ENCODE measurements at regions not wholly inside any gene's neighbourhood (a gene's known extent, or its start where the extent isn't known, plus 50 kb on each side); places are given as distances from the start of the nearest gene placed in this dataset.

DNA sequence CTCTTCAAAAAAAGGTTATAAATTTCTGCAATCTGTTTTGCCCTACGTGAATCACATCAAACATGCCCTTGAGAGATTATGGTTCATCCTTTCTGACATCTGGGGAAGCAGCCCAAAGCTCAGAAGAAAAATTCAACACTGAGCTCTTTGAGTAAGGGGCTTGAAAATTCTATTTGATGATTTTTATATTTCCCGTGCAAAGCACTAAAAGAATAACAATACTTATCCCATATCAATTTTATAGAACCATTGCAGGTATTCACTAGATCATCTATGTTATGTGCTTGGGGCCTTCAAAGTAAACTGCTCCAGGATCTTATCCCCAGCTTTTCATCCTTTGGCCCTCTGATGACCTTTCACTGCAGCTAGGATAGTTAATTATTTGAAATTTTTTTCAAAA, 966.9 kb upstream of the CNTN5 start:
- TF ChIP-seq CTCF (IDR thresholded peaks at IDR 0.05): no peak

DNA sequence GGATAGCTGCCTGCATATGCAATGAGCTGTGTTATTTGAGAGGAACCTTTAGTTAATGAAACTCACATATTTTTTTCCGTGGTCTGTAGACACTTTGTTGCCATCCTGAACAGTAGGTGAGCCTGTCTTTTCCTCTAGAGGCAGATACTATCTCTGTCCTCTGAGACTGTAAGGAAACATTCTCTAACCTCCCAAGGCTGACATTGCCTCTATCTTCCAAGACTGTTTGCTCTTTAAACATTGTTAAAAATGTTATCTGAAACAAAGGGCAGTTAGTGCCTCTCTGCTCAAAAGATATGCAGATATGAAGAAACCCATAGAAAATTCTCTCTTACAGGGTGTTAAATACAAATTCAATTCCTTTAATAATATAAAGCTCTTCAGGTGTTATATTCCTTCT, 963.8 kb upstream of the CNTN5 start:
- TF ChIP-seq CTCF (IDR thresholded peaks at IDR 0.05): no peak

- TF ChIP-seq CTCF (IDR thresholded peaks at IDR 0.05): no peak
Measured at GRCh38 chr11:98059488-98059887, 961.3 kb upstream of the CNTN5 start.

DNA sequence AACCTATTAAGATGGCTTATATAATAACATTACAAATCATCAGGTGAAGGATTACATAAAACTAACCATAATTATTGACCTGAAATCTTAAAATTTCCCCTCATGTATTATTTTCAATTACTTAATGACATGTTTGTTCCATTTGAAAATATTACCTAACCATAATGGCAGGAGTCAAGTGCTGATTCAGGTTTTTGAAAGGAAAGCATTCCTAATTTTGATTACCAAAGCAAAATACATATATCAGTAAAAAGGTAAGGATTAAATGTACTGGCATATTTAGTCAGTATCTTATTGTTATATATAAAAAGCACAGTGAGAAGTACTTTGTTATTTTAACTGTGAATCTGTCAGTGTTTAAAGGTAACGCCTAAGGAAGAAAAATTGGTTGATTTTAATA, 960.0 kb upstream of the CNTN5 start:
- TF ChIP-seq CTCF (IDR thresholded peaks at IDR 0.05): no peak

GRCh38 chr11:98061858-98062257, 958.9 kb upstream of the CNTN5 start:
- TF ChIP-seq CTCF (IDR thresholded peaks at IDR 0.05): no peak

DNA sequence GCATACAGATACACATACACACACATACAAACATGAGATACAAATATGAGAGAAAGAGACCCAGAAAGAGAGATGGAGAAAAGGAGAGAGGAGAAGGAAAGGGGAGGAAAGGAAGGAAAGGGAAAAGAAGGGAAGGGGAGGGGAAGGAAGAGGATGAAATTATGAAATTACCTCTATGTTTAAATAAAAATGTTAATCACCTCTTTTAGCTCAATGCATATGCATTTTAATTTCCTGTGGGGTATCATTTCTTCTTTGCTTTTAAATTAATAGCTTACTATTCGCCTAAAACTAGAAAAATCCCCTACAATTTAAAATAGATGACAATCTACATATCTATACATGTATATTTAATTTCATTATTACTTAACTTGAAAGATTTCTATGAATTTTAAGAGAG, 958.0 kb upstream of the CNTN5 start:
- no peak for TF ChIP-seq CTCF (IDR thresholded peaks at IDR 0.05)

- TF ChIP-seq CTCF (IDR thresholded peaks at IDR 0.05): no peak
Measured at GRCh38 chr11:98068251-98068650, 952.5 kb upstream of the CNTN5 start.

GRCh38 chr11:98069861-98070260, 950.9 kb upstream of the CNTN5 start:
- no peak for TF ChIP-seq CTCF (IDR thresholded peaks at IDR 0.05)
